ENCODE measurements at regions not wholly inside any gene's neighbourhood (a gene's known extent, or its start where the extent isn't known, plus 50 kb on each side); places are given as distances from the start of the nearest gene placed in this dataset.

DNA sequence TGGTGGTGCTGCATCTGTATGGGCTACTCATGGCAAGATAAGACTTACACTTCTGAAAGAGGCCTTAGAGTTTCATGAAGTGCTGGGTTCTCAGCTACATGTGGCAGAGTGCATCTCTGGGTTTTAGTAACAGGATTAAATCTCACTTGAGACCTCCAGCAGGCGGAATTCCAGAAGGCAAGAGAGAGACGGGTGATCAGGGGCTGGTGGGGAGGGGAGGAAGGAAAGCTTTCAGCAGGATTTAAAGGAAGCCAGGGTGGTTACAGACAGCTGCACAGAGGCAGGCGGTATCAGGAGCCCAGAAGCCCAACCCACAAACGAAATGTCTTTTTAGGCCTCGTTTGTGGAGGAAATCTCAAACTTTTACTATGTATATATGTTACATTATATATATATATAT, 56.2 kb upstream of the CD82 start:
- TF ChIP-seq, protein P1, sequence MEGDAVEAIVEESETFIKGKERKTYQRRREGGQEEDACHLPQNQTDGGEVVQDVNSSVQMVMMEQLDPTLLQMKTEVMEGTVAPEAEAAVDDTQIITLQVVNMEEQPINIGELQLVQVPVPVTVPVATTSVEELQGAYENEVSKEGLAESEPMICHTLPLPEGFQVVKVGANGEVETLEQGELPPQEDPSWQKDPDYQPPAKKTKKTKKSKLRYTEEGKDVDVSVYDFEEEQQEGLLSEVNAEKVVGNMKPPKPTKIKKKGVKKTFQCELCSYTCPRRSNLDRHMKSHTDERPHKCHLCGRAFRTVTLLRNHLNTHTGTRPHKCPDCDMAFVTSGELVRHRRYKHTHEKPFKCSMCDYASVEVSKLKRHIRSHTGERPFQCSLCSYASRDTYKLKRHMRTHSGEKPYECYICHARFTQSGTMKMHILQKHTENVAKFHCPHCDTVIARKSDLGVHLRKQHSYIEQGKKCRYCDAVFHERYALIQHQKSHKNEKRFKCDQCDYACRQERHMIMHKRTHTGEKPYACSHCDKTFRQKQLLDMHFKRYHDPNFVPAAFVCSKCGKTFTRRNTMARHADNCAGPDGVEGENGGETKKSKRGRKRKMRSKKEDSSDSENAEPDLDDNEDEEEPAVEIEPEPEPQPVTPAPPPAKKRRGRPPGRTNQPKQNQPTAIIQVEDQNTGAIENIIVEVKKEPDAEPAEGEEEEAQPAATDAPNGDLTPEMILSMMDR (IDR thresholded peaks at IDR 0.05; ENCODE audit: low read depth, low read length): no peak
- TF ChIP-seq EZH2phosphoT487 (IDR thresholded peaks at IDR 0.05; ENCODE audit: low read depth): no peak

Data from OCI-LY3 (cell line).